ENCODE measurements at regions not wholly inside any gene's neighbourhood (a gene's known extent, or its start where the extent isn't known, plus 50 kb on each side); places are given as distances from the start of the nearest gene placed in this dataset.
"Not testable (repeated sequence)": the region's sequence is repeated elsewhere in the genome, so short reads cannot be mapped to it uniquely, and the experiment has no call there.

GRCh38 chr14:105951399-105951798, 425.0 kb downstream of the TMEM121 start:
- CTCF ChIA-PET, result no interaction called here
- no peak for DNase-seq (ENCODE audit: low spot score)
- no peak for TF ChIP-seq CTCF (conservative IDR thresholded peaks at IDR 0.05; ENCODE audit: low read depth, low read length)
- TF ChIP-seq EZH2 (IDR thresholded peaks at IDR 0.05; ENCODE audit: borderline replicate concordance, low read depth, low read length, poor library complexity, severe bottlenecking), result no peak
- Histone ChIP-seq H3K36me3 (ENCODE audit: insufficient read depth, low read length, poor library complexity, severe bottlenecking) (no peaks in the 10 kb centered on the region), H3K4me3 (ENCODE audit: low read depth, low read length, poor library complexity, severe bottlenecking) (no peak overlapping the region), H3K27me3 (replicated peaks; ENCODE audit: insufficient read depth, low read depth, low read length, poor library complexity) (peaks cover 37% of the 10 kb centered on the region), H3K27ac (ENCODE audit: low read depth, low read length, poor library complexity, severe bottlenecking) (no peak overlapping the region), H3K9me3 (ENCODE audit: low read depth, low read length, poor library complexity, severe bottlenecking) (no peaks in the 10 kb centered on the region), H3K4me1 (ENCODE audit: insufficient read depth, low read length, poor library complexity, severe bottlenecking) (no peaks in the 10 kb centered on the region)
- POLR2A ChIA-PET (ENCODE audit: low non-redundant PET), result no interaction called here
- no TSS peak for BruUV-seq (replicated peaks)
- intact Hi-C loops (cut with micrococcal nuclease; ENCODE audit: unreplicated experiment), result no loop called here

GRCh38 chr14:105952222-105952621, 425.8 kb downstream of the TMEM121 start:
- no peak overlapping the region for H3K27ac ChIP-seq (ENCODE audit: low read depth, low read length, poor library complexity, severe bottlenecking)
- H3K9me3 ChIP-seq (ENCODE audit: low read depth, low read length, poor library complexity, severe bottlenecking), result no peaks in the 10 kb centered on the region

GRCh38 chr14:105952826-105953225, 426.4 kb downstream of the TMEM121 start:
- no peak overlapping the region for H3K27ac ChIP-seq (ENCODE audit: low read depth, low read length, poor library complexity, severe bottlenecking)
- no peak for DNase-seq (ENCODE audit: low spot score)
- TF ChIP-seq CTCF (conservative IDR thresholded peaks at IDR 0.05; ENCODE audit: low read depth, low read length), result no peak
- no peaks in the 10 kb centered on the region for H3K36me3 ChIP-seq (ENCODE audit: insufficient read depth, low read length, poor library complexity, severe bottlenecking)
- H3K27me3 ChIP-seq (replicated peaks; ENCODE audit: insufficient read depth, low read depth, low read length, poor library complexity), result peaks cover 31% of the 10 kb centered on the region
- no peak overlapping the region for H3K4me3 ChIP-seq (ENCODE audit: low read depth, low read length, poor library complexity, severe bottlenecking)
- intact Hi-C loops (cut with micrococcal nuclease; ENCODE audit: unreplicated experiment), result no loop called here
- BruUV-seq (replicated peaks), result no TSS peak
- no peaks in the 10 kb centered on the region for H3K4me1 ChIP-seq (ENCODE audit: insufficient read depth, low read length, poor library complexity, severe bottlenecking)
- POLR2A ChIA-PET (ENCODE audit: low non-redundant PET), result no interaction called here
- CTCF ChIA-PET, result no interaction called here
- no peaks in the 10 kb centered on the region for H3K9me3 ChIP-seq (ENCODE audit: low read depth, low read length, poor library complexity, severe bottlenecking)

More at GRCh38 chr14:105952222-105952621, 425.8 kb downstream of the TMEM121 start:
- POLR2A ChIA-PET (ENCODE audit: low non-redundant PET), result no interaction called here
- DNase-seq (ENCODE audit: low spot score), result no peak
- CTCF ChIA-PET, result no interaction called here
- Histone ChIP-seq H3K4me1 (ENCODE audit: insufficient read depth, low read length, poor library complexity, severe bottlenecking) (no peaks in the 10 kb centered on the region), H3K36me3 (ENCODE audit: insufficient read depth, low read length, poor library complexity, severe bottlenecking) (no peaks in the 10 kb centered on the region), H3K27me3 (replicated peaks; ENCODE audit: insufficient read depth, low read depth, low read length, poor library complexity) (peaks cover 35% of the 10 kb centered on the region), H3K4me3 (ENCODE audit: low read depth, low read length, poor library complexity, severe bottlenecking) (no peak overlapping the region)
- TF ChIP-seq CTCF (conservative IDR thresholded peaks at IDR 0.05; ENCODE audit: low read depth, low read length), result no peak
- TF ChIP-seq EZH2 (IDR thresholded peaks at IDR 0.05; ENCODE audit: borderline replicate concordance, low read depth, low read length, poor library complexity, severe bottlenecking), result no peak
- no TSS peak for BruUV-seq (replicated peaks)
- intact Hi-C loops (cut with micrococcal nuclease; ENCODE audit: unreplicated experiment), result no loop called here

- BruUV-seq (replicated peaks); POLR2A ChIA-PET (ENCODE audit: low non-redundant PET); H3K27me3 ChIP-seq (replicated peaks; ENCODE audit: insufficient read depth, low read depth, low read length, poor library complexity); H3K9me3 ChIP-seq (ENCODE audit: low read depth, low read length, poor library complexity, severe bottlenecking); intact Hi-C loops (cut with micrococcal nuclease; ENCODE audit: unreplicated experiment); H3K4me1 ChIP-seq (ENCODE audit: insufficient read depth, low read length, poor library complexity, severe bottlenecking); H3K4me3 ChIP-seq (ENCODE audit: low read depth, low read length, poor library complexity, severe bottlenecking); DNase-seq (ENCODE audit: low spot score); H3K36me3 ChIP-seq (ENCODE audit: insufficient read depth, low read length, poor library complexity, severe bottlenecking); CTCF ChIA-PET; H3K27ac ChIP-seq (ENCODE audit: low read depth, low read length, poor library complexity, severe bottlenecking): not testable (repeated sequence)
Observed at GRCh38 chr14:105961625-105962024, 435.2 kb downstream of the TMEM121 start.
